ENCODE measurements at regions not wholly inside any gene's neighbourhood (a gene's known extent, or its start where the extent isn't known, plus 50 kb on each side); places are given as distances from the start of the nearest gene placed in this dataset.

DNA sequence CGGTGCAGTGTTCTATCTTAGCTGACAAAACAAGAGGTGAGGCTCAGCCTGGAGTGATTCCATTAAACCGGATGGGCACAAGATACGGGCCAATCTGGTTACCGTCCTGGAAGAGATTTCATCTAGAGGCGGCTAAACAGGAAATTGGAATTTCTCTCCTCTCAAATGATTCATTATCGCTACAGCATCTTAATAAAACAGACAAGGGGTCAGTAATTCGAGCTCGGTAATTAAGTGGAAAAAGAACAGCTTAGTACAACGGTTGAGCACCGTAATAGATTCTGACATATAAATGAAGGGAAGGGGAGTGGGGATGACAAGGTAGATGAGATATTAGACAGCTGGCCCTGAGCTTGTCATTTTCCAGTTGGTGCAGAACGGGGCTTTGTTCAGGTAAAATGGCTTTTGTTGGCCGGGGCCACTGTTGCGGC lies 137.2 kb downstream of the EDN3 start:
- DNase-seq, result no peak

DNA sequence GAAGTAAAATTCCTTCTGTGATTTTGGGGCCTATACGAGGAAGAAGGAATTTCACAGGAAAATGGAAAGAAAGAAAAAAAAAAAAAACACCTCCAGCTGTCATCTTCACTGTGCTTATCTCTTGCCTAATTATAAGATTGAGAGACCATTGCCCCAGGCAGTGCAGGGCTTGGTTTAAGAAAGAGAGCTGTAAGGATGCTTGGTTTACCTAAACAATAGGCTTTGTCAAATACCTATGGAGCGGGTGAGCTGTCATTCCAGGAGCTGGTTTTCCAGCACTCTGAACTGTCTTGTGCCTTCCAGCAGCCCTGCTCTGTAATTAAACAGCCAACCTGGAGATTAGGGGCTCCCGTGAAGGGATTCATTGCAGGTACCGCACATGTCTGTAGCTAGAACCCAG lies 137.8 kb downstream of the EDN3 start:
- DNase-seq, result no peak

DNA sequence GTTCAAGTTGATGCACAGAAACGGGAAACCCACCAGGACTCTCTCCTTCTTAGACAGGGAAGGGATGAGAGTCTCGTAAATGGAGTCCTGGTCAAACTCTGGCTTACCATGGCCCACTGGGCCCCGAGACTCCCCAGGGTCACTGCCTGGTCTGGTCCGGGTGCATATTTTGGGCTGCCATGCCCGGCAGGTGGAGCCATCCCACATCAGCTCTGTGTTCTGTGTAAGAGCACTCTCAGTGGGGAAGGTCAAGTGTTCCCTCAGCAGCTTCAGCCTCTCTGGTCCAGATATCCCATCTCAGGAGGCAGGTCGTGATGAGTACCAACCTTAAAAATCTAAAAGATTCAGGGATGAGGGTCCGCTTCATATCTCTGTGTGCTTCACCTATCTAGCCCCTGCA lies 138.8 kb downstream of the EDN3 start:
- DNase-seq, result no peak

DNA sequence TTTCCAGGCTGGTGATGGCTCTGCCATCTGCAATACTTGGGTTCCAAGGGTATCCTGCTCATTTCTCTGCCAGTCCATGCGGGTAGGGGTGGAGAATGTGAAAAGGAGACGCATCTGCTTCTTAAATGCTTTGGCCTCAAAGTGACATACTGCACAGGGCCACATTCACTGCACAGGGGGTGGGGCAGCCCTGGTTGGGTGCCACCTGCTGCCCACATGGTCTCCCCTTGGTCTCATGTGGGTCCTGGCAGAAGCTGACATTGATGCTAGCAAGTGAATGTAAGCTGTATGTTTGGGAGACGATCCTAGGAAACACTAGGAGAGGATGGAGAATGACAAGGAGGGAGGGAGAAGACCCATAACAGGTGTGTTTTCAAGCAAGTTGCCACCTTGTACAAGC lies 140.9 kb downstream of the EDN3 start:
- no peak for DNase-seq

DNA sequence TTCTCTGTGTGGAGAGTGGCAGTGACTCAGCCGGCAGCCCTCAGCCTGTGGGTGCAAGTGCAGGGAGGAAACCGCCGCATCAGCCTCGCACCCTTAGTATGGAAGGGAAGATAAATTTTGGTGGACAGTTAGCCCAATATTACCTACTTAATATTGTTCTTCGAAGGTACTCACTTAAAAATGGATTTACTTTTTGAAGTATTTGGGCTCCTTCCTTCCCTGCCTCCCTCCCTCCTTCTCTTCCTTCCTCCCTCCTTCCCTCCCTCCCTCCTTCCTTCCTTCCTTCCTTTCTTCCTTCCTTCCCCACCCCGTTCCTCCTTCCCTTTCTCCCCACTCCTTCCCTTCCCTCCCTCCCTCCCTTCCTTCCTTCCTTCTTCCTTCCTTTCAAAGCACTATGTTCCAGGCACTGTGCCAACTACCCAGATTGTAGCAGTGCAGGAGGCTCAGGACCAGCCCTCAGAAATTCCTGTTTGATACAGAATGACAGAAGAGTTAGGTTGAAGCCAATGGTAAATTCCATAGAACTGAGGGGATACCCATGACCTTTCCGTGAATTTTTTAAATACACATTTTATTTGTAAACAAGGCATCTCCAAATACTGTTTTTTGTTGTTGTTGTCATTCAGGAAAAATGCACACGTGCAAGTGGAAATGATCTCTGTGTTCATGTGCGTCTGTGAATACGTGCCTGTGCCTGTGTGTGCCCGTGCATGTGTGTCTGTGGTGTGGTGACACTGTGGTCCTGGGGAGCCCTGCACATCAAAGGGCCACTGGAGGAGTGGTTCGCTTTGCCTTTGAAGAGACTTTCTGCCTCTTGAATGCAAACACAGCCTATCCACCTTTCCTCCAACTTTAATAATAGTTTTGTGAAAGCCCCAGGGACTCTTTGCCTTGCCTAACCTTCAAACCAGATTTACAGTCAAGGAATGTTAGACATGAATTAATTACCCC lies 141.7 kb downstream of the EDN3 start:
- DNase-seq, result no peak

DNA sequence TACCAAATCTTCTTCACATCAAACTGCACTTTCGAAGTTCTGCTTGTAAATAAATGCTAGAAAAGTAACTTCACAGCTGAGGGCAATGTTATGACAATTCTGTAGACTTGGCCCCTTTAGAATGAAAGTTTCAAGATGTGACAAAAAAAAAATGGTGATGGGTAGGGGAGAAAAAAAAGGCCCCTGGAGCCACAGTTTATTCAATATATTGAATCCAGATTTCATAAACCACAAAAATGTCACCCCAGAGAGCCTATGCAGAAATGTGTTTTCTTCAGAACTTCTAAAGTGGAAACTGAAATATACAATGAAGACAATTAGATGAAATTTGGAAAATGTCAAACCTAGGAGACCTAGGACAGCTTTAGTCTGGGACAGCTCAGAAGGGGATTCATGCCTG lies 143.1 kb downstream of the EDN3 start:
- no peak for DNase-seq

DNA sequence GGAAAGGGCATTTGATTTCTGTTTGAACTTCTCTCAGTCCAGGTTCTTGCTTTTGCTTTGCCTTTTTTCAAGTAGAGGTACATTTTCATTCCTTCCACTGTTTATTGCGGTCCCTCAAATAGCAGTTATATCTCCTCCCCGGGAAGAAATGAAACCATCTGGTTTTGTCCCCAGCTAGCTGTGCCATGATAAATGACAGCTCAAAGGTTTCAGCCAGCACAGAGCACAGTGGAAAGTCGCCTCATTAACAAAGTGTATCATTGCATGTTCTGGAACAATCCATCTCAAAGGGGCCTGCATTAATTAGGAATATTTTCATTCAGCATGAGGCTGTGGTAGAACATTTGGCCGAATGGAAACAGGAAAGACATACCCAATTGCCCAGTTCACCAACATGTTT lies 146.0 kb downstream of the EDN3 start:
- DNase-seq, result no peak

DNA sequence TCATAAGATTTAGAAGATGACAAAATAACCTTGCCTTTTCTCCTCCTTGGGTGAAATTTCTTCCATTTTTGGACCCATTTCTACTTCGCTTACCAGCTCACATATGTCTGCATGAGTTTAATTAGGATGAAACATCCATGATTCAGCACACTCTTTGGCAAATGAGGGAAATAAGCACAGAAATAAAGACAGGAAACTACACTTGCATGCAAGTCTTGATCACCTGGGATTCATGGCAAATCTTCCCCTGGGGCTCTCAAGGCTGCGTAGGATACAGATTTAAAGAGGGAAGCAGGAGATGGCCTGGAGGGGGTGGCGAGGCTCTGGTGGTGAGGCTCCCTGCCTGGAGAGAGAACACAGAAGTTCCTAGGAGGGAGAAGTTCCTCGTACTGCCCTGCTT lies 147.8 kb downstream of the EDN3 start:
- DNase-seq, result no peak

DNA sequence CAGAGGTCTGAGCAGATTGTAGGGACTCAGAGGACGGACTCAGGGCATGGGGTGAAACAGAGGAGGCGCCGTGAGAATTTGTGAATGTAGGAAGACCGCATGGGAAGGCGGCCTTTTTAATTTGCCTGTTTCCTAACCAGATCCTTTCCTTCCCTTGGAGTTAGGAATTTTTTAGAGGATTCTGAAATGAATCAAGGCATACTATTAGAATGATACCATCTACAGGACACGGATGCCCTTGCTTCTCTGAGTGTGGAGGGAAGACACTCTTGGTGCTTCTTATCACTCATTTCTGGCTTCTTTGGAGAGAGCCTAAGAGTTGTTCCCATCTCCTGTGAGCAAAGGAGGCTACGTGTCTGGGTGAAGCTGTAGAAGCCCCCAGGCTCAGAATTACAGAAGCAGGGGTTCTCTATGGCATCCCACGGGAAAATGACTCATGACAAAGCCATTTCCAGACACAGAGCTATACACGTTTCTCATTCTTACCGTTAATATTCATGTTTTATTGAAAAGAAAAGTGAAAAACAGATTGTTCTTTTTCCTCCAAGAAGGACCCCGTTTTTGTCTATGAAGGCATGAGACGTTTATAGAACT lies 148.5 kb downstream of the EDN3 start:
- DNase-seq, result no peak

DNA sequence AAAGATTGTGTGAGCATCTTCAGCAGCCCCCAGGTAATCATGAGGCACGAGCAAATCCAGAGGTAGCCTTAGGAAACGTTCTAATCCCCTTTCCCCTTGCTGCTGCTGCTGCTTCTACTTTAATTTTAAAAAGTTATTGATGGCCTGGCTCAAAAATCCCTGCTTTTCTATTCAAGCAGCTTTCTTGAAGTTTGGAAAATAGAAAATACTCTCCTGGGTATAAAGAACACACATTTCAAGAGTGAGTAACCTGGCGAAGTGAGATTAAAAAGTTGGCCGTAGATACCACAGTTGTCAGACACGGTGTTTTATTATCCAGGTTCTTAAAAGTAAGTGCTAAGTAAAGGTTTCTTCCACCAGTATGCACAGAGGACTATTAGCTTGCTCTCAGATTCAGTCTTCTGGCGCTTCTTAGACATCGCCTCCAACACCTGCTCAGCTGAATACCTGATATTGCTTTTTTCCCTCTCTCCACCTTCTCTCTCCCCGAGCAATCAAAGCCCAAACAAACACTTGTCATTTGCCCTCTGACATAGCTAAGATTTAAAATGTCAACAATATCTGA lies 150.7 kb downstream of the EDN3 start:
- DNase-seq, result no peak

DNA sequence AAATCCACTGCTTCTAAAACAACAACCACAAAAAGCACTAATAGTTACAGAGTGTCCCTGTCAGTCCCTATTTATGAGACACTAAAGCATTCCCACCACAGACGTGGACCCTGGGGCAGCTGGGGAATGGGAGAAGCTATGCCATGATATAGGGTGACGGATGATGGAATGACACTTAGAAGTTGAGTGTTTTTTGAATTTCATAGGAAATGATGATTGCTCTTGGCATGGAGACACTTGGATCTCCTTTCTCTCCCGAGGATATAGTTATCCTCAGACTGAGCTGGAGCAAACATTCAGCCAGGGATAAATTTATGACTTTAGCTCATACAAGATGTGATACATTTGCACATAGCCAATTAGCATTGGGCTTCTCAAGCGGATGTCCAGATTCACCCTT lies 151.2 kb downstream of the EDN3 start:
- DNase-seq, result no peak

DNA sequence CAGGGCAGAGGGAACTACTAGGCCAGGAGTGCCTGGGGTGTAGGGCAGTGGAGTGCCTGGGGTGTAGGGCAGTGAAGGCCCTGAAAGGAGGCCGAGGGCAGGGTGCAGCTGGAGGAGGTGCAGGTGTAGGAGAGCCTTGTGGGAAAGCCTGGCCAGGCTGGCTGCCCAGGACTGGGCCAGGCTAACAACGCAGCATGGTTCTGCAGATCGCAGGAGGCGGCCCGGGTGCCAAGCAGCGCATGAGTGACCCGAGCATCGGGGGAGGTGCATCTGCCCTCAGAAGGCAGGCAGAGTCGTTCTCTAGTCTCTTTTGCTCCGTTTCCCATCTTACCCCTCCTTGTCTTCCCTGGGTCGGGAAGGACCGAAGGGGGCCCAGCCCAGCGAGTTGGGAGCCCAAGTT lies 151.5 kb upstream of the PHACTR3 start:
- no peak for DNase-seq

DNA sequence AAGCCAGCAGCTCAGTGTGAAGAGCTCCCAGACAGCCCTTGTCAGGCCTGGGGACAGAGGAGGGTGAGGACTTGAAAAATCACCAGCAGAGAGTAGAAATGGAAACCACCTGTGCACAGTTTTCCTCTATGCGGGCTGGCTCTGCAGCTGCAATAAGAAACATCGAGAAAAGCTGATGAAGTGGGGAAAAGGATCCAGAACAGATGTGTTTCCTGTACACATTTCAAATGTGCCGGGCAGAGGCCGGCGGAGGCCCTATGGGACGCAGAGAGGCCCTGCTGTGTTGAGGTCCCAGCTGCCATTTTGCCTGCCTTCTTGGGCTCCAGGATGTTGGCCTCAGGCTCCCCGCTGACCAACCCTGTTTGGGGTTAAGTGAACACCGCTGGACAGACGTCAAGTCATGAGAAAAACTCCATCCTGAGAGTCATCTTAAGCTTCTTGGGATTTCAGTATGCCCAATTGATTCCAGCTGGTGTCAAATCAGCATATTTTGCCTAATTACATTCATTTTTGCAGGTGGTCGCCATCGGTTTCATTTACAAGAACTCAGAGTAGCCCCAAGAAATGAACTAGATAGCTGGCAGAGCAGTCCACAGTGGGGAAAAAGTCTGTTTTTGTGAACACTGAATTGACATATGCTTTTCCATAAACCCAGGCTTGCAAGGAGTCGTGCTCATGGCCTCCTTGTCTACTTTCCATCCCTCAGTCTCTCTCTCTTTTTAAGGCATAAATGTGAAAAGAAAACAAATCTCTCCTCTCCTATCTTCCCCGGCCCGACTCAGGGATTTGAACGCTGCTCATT lies 150.4 kb upstream of the PHACTR3 start:
- DNase-seq, result no peak

DNA sequence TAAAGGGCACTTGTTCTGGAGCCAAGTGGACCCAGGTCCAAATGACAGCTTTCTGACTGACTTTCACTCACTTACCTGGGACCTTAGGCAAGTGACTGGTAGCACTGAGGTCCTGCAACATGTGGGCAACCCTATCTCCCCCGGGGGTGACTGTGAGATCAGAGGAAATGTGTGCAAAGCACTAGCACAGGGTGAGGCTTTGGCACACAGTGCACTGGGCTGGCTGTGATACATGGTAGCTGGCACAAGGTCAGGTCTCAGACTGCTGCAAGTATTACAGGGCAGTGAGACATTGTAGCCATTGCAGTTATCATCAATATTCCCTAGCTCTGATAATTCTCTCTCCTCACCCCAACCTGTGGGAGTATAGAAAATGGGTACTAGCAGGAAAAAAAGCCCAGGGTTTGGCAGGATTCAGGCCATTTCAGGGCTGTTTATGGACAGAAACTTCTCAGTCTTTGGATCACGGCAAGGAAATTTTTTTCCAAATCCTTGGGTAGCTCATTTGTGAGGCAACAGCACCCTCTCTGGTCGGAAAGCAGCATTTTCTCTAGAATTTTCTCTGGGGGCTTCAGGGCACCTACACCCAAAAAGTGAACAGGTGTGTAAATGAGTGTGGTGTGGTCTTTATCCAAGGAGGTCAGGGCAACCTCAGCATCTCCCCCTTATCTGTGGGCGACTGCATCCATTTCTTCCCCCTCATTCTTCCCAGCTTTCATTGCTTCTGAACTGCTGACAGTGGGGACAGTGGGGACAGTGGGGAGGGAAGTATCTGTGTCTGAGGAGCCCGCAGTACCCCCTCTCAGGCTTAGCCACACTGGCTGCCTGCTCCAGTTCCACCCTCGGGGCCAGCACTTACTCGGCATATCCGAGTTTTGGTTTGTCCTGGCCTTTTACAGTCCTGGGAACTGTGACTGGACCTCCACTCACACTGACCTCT lies 148.7 kb upstream of the PHACTR3 start:
- no peak for DNase-seq

DNA sequence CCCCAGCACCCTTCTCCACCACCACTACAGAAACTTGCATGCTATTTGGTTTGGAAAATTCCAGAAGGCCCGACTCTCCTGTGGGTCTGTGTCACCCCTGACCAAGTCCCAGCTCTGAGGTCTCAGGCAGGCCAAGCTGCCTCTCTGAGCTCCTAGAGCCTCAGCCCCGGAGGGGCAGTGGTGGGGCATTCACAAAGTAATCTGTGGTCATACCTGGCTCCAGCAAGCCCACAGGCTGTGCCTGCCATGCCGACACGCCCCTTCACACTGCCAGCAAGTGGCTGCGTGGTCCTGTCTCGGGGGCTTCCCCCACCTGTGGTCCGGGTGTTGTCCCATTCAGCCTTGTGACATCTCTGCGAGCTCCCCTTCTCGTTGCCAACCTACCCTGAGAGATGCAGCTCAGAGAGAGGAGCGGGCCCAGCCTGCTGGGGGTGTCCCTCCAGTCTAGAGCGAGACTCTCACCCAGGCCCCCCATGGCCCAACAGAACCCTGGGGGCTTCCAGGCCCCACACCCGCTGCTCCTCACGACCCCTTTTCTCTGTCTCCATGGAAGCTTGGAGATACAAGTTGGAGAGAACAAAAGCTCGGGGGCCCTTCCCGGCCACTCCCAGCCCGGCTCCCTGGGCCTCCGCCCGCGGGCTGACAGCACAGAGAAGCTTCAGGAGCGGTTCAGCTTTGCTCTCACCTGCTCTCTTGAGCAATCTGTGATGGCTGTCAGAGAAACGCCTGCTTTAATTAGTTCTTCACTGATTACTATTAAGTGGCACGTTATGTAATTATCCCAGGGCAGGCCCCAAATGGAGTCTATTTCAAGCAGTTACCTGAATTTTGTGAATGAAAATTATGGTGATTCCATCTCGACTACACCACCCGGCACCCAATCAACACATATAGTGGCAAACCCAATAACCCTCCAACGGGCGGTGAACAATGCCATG lies 147.7 kb upstream of the PHACTR3 start:
- no peak for DNase-seq

DNA sequence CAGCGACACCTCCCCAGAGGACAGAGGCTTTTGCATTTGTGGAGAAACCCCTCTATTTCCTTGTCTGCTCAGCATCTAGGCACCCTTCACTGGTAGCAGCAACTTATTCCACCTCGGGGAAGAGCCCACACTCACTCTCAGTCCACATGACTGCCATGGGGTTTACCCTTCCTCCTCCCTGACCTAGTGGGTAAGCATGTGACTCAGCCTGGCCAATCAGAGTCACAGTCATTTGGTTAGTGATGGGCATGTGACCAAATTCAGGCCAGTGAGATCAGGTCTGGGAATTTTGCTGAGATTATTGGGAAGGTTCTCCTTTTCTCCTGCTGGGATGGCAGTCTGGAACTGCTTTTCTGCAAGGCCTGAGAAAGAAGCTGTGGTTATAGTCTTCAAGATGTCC lies 145.7 kb upstream of the PHACTR3 start:
- DNase-seq, result no peak

DNA sequence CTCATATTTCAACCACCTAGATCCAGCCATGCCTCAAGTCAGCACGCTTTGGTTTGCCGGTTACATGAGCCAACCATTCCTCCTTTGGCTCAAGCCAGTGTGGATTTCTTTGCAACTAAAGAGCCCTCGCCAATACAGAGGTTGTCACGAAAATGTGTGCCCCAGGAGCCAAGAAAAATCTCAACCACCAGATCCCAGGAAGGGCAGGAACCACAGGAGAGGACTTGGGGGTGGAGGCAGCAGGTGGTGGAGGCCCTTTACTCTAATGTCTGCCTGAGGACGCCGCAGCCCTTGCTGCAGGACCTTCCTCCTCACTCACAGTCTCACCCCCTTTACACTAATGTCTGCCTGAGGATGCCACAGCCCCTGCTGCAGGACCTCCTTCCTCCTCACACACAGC lies 144.8 kb upstream of the PHACTR3 start:
- DNase-seq, result no peak

DNA sequence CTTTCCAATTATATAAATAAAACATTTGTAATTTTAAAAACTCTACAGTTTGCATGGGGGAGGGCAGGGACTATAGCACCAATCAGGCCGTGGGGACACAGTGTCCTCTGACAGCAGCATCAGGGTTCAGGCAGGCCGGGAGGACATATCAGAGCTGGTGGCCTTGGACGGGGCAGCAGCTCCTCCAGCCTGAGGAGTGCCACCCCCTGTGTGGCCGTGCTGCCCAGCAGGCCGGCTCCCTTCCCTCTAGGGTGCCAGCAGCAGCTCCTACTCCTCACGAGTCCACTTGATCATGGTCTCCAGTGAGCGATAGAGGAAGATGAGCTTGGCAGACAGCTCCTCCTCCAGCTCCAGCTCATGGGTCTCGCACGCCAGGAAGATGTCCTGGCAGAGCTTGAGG lies 144.0 kb upstream of the PHACTR3 start:
- no peak for DNase-seq

DNA sequence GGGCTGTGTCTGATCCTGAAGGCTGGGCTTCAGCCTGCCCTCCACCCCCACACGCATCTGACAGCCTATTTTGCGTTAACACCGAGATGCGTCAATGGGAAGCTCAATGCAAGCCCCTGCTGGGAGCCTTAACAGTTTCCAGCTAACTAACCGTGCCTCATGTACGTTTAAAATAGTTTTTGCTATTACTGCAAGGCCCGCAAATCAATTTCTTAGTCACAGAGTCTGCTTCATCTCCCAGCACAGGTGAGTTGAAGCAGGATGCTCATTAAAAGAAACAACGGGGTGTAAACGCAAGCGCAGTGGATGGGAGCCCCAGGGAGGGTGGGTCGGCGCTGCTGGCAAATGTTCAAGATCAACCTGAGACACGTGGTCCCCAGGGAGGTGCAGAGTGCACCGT lies 142.8 kb upstream of the PHACTR3 start:
- DNase-seq, result no peak

DNA sequence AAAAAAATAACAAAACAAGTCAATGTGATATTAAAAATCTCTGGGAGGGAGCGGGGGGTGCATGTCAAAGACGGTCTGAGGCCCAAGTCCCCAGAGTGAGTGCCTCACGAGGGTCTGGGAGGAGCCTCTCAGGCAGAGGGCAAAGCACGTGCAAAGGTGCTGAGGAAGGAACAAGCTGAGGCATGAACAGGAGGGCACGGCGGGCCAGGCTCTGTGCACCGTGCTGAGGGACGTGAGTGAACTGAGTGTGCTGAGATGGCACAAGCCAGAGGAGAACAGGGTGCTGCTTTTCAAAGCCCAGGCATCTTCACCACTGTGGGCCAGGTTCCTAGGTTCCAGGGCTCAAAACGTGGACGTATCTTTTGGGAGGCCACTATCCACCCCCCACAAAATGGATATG lies 142.1 kb upstream of the PHACTR3 start:
- DNase-seq, result no peak

DNA sequence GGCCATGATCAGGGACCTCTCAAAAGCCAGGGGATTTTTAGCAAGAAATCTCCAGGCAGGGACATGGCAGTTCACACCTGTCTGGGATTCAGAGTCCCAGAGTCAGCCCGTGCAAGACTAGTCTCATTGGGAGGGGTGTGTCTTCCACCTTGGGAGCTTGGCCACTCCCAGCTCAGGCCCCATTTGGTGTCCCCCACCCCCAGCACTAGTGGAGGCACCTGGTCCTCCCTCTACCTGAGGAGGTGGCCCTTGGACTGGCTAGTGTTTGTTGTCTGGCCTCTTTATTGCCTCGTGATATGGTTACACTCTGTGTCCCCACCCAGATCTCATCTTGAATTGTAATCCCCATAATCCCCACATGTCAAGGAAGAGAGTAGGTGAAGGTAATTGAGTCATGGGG lies 140.8 kb upstream of the PHACTR3 start:
- DNase-seq, result no peak
